ENCODE measurements at regions not wholly inside any gene's neighbourhood (a gene's known extent, or its start where the extent isn't known, plus 50 kb on each side); places are given as distances from the start of the nearest gene placed in this dataset.

DNA sequence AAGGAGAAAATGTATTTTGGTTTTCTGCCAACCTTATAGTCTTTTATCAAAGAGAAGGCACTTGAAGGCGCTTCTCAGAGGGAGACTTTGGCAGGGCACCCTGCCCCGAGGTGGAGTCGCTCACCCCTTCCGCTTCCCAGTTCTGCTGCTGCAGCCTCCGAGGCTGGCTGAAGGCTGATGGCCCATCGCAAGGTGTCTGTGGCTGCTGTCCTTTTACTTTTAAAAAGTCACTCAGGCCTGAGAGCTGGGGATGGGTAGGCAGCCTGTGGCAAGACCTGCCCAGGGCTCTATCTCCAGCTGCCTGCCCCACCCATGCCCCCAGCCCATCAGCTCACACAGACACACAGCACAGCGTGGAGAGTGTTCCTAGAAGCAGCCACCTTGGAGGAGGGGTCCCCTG is 206.6 kb upstream of the CST7 start:
- no peak for TF ChIP-seq CTCF (IDR thresholded peaks at IDR 0.05)
- Mint-ChIP-seq H3K27ac (no peak overlapping the region), H3K4me3 (no peak overlapping the region), H3K36me3 (ENCODE audit: low read depth) (no peaks in the 10 kb centered on the region), H3K27me3 (no peaks in the 10 kb centered on the region), H3K4me1 (ENCODE audit: low read depth) (peaks cover 22% of the 10 kb centered on the region), H3K9me3 (no peaks in the 10 kb centered on the region)
- ATAC-seq (no peak), DNase-seq (no peak)
- ChIA-PET POLR2A (no interaction called here), CTCF (no interaction called here)
- intact Hi-C loops (cut with micrococcal nuclease) = no loop called here

GRCh38 chr20:24742989-24743388 is 206.1 kb upstream of the CST7 start:
- no peak for DNase-seq
- intact Hi-C loops (cut with micrococcal nuclease) = no loop called here
- Mint-ChIP-seq H3K4me3 (no peak overlapping the region), H3K27ac (no peak overlapping the region), H3K4me1 (ENCODE audit: low read depth) (peaks cover 24% of the 10 kb centered on the region), H3K36me3 (ENCODE audit: low read depth) (no peaks in the 10 kb centered on the region), H3K9me3 (no peaks in the 10 kb centered on the region), H3K27me3 (no peaks in the 10 kb centered on the region)
- CTCF ChIA-PET = no interaction called here
- ATAC-seq = no peak
- POLR2A ChIA-PET = interaction anchor here (0.9 kb wide), 1 partner anchor 10 kb away, joined by 3 read pairs; no protein-coding TSS in a partner anchor
- TF ChIP-seq CTCF (IDR thresholded peaks at IDR 0.05) = no peak

DNA sequence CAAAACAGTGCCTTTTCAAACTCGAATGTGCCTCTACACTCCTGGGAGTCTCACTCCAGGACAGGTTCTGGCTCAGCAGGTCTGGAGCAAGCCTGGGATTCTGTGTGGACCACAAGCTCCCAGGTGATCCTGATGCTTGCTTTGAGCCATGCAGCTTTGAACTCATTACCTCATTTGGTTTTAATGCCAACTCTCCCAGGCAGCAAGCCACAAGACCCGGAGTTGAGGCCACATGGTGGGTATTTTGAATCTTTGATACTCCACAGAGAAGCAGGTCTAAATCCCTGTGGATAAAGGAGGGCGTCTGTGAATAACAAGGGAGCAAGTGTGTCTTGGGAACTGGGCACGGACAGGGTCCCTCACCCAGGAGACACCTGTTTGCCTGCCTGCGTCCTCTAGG is 205.4 kb upstream of the CST7 start:
- ATAC-seq = no peak
- DNase-seq = no peak
- no peaks in the 10 kb centered on the region for H3K36me3 Mint-ChIP-seq (ENCODE audit: low read depth)
- intact Hi-C loops (cut with micrococcal nuclease) = no loop called here
- no peaks in the 10 kb centered on the region for H3K9me3 Mint-ChIP-seq
- ChIA-PET CTCF (no interaction called here), POLR2A (interaction anchor here (0.9 kb wide), 1 partner anchor 11 kb away, joined by 3 read pairs; no protein-coding TSS in a partner anchor)
- H3K27ac Mint-ChIP-seq = no peak overlapping the region
- TF ChIP-seq CTCF (IDR thresholded peaks at IDR 0.05) = no peak
- H3K4me3 Mint-ChIP-seq = no peak overlapping the region
- H3K27me3 Mint-ChIP-seq = no peaks in the 10 kb centered on the region
- peaks cover 24% of the 10 kb centered on the region for H3K4me1 Mint-ChIP-seq (ENCODE audit: low read depth)

GRCh38 chr20:24744747-24745146 is 204.3 kb upstream of the CST7 start:
- intact Hi-C loops (cut with micrococcal nuclease) = no loop called here
- CTCF ChIA-PET = no interaction called here

GRCh38 chr20:24745206-24745605 is 203.9 kb upstream of the CST7 start:
- ChIA-PET CTCF (no interaction called here), POLR2A (no interaction called here)
- ATAC-seq = no peak
- peaks cover 8% of the 10 kb centered on the region for H3K4me1 Mint-ChIP-seq (ENCODE audit: low read depth)
- DNase-seq = no peak
- H3K27ac Mint-ChIP-seq = no peak overlapping the region
- no peak overlapping the region for H3K4me3 Mint-ChIP-seq
- intact Hi-C loops (cut with micrococcal nuclease) = no loop called here
- no peak for TF ChIP-seq CTCF (IDR thresholded peaks at IDR 0.05)
- H3K36me3 Mint-ChIP-seq (ENCODE audit: low read depth) = no peaks in the 10 kb centered on the region
- H3K27me3 Mint-ChIP-seq = no peaks in the 10 kb centered on the region
- no peaks in the 10 kb centered on the region for H3K9me3 Mint-ChIP-seq

More at GRCh38 chr20:24744747-24745146, 204.3 kb upstream of the CST7 start:
- Mint-ChIP-seq H3K27me3 (no peaks in the 10 kb centered on the region), H3K27ac (no peak overlapping the region), H3K4me1 (ENCODE audit: low read depth) (peaks cover 13% of the 10 kb centered on the region), H3K4me3 (no peak overlapping the region), H3K9me3 (no peaks in the 10 kb centered on the region), H3K36me3 (ENCODE audit: low read depth) (no peaks in the 10 kb centered on the region)
- DNase-seq (no peak), ATAC-seq (no peak)
- POLR2A ChIA-PET = no interaction called here
- TF ChIP-seq CTCF (IDR thresholded peaks at IDR 0.05) = no peak
